Panc1 (cell line): ENCODE measurements at regions not wholly inside any gene's neighbourhood (a gene's known extent, or its start where the extent isn't known, plus 50 kb on each side); places are given as distances from the start of the nearest gene placed in this dataset.

Experiments
- CTCF ChIP-seq: fragments of 450-650 bp; IDR thresholded peaks from 2 replicates; pipeline ENCODE4 v1.5.1; 2017; ENCODE audit warnings: mild to moderate bottlenecking
- REST ChIP-seq, 2 experiments: IDR thresholded peaks; 2 replicates each; pipeline ENCODE4 v1.6.1; 2011 to 2012; ENCODE audit warnings: low read depth in 2 of 2, control low read depth in 1 of 2, low read length in 1 of 2, mild to moderate bottlenecking in 1 of 2, moderate library complexity in 1 of 2; ENCODE audit not compliant: insufficient read depth in 1 of 2

DNA sequence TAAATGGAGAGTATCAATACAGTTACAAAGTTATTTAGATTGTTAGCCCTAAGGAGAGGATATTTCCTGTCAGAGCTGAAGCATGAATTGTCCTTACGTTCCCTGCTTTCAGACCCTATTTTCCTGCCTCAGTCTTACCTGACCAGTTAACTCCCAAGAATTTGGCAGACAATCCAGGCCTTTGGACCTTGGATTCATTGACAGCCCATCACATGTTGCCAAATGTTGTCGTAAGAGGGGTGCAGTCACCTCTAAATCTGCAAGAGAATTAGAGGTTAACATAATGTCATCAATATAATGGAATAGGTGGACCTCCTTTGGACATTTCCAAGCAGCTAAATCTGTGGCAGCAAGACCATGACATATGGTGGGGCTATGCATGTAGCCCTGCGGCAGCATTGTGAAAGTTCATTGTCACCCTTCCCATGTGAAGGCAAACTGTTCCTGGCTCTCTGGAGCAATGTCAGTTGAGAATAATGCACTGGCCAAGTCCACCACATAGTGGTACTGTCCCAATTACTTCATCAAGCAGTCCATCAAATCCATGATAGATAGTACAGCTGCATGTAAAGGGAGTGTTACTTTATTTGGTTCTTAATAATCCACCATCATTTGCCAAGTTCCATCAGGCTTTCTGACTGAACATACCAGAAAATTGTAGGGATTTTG is 1137.0 kb upstream of the POU3F4 start:
- TF ChIP-seq CTCF (no peak), REST (IDR thresholded peaks at IDR 0.05; ENCODE audit: insufficient read depth in 1 of 2, low read depth in 2 of 2, low read length in 1 of 2) (no peak)
